H1 (cell line): ENCODE measurements at regions not wholly inside any gene's neighbourhood (a gene's known extent, or its start where the extent isn't known, plus 50 kb on each side); places are given as distances from the start of the nearest gene placed in this dataset.

Experiments
- TF ChIP-seq, protein P1 (sequence below), 3 experiments: IDR thresholded peaks; 1 replicate in 2 of 3; 2 replicates in 1 of 3; pipeline versions ENCODE4 v1.5.1 to v1.6.1; 2011; ENCODE audit warnings: low read length in 3 of 3, mild to moderate bottlenecking in 3 of 3, inconsistent platforms in 2 of 3, low read depth in 1 of 3, moderate library complexity in 1 of 3; ENCODE audit not compliant: insufficient read depth in 1 of 3; ENCODE audit errors: control extremely low read depth in 1 of 3

DNA sequence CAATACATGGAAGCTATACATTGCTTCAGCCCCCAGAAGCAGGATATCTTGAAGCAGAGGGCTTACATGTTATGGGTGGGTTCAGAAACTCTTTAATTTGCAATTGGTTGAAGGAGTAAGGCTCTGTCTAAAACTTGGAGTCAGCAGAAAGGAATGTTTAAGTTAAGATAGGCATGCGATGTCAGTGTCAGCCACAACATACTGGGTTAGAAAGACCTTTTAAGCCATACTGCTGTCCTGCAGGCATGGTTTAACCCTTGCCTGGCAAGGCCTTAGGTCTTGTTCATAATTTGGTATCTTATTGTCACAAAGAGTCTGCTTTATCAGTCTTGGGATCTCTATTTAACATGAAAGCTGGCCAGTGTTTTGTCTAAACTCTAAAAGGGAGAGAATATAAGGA is 1619.6 kb upstream of the WWC1 start (continued):
- TF ChIP-seq, protein P1, sequence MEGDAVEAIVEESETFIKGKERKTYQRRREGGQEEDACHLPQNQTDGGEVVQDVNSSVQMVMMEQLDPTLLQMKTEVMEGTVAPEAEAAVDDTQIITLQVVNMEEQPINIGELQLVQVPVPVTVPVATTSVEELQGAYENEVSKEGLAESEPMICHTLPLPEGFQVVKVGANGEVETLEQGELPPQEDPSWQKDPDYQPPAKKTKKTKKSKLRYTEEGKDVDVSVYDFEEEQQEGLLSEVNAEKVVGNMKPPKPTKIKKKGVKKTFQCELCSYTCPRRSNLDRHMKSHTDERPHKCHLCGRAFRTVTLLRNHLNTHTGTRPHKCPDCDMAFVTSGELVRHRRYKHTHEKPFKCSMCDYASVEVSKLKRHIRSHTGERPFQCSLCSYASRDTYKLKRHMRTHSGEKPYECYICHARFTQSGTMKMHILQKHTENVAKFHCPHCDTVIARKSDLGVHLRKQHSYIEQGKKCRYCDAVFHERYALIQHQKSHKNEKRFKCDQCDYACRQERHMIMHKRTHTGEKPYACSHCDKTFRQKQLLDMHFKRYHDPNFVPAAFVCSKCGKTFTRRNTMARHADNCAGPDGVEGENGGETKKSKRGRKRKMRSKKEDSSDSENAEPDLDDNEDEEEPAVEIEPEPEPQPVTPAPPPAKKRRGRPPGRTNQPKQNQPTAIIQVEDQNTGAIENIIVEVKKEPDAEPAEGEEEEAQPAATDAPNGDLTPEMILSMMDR (IDR thresholded peaks at IDR 0.05; ENCODE audit: control extremely low read depth in 1 of 3, insufficient read depth in 1 of 3, low read depth in 1 of 3, low read length in 3 of 3) = no peak
